Liver (tissue), 8 donors: ENCODE measurements at regions not wholly inside any gene's neighbourhood (a gene's known extent, or its start where the extent isn't known, plus 50 kb on each side); places are given as distances from the start of the nearest gene placed in this dataset.

ENCODE experiments used
- DNase-seq: peaks from one replicate; pipeline ENCODE4 v3.0.0-alpha.2; 2017; ENCODE audit warnings: low spot score
- H3K27ac ChIP-seq, 2 donors: one replicate each; pipeline ENCODE4 v1.7.0; 2013; ENCODE audit warnings: inconsistent platforms in 2 of 2, low read length in 2 of 2, control low read depth in 1 of 2, low read depth in 1 of 2, mild to moderate bottlenecking in 1 of 2
- H3K27me3 ChIP-seq, 4 donors: one replicate each; pipeline versions ENCODE4 v1.6.1 to v1.7.0; 2013; ENCODE audit warnings: low read length in 3 of 4, inconsistent platforms in 1 of 4, mild to moderate bottlenecking in 1 of 4, moderate library complexity in 1 of 4; ENCODE audit not compliant: control insufficient read depth in 4 of 4, insufficient read depth in 4 of 4
- H3K36me3 ChIP-seq, 4 donors: one replicate each; pipeline versions ENCODE4 v1.6.1 to v1.7.0; 2013; ENCODE audit warnings: low read length in 3 of 4, mild to moderate bottlenecking in 3 of 4, low read depth in 1 of 4, moderate library complexity in 1 of 4; ENCODE audit not compliant: control insufficient read depth in 4 of 4, insufficient read depth in 3 of 4
- H3K4me1 ChIP-seq, 4 donors: one replicate each; pipeline versions ENCODE4 v1.6.1 to v1.7.0; 2013; ENCODE audit warnings: low read length in 3 of 4, mild to moderate bottlenecking in 3 of 4, moderate library complexity in 1 of 4; ENCODE audit not compliant: control insufficient read depth in 4 of 4, insufficient read depth in 4 of 4
- H3K4me3 ChIP-seq, 3 donors: one replicate each; pipeline versions ENCODE4 v1.6.1 to v1.7.0; 2013; ENCODE audit warnings: low read length in 3 of 3, control low read depth in 1 of 3, low read depth in 1 of 3, mild to moderate bottlenecking in 1 of 3
- H3K9ac ChIP-seq, 2 donors: one replicate each; pipeline ENCODE4 v1.7.0; 2013; ENCODE audit warnings: low read length in 2 of 2, mild to moderate bottlenecking in 2 of 2, moderate library complexity in 2 of 2, control low read depth in 1 of 2, low read depth in 1 of 2
- H3K9me3 ChIP-seq, 4 donors: one replicate each; pipeline versions ENCODE4 v1.6.1 to v1.7.0; 2013; ENCODE audit warnings: low read length in 3 of 4; ENCODE audit not compliant: control insufficient read depth in 4 of 4
- ATF3 ChIP-seq: IDR thresholded peaks from 2 replicates; pipeline ENCODE4 v1.6.1; 2016; ENCODE audit warnings: antibody characterized with exemption
- CTCF ChIP-seq: fragments of 150-350 bp; IDR thresholded peaks from 2 replicates; pipeline ENCODE4 v1.5.1; 2017; ENCODE audit warnings: improper control_type of control experiment, low read depth, low read length; ENCODE audit not compliant: missing input control
- EGR1 ChIP-seq, 2 donors: IDR thresholded peaks; 2 replicates each; pipeline ENCODE4 v1.6.1; 2016 to 2018; ENCODE audit warnings: antibody characterized with exemption in 2 of 2, low read depth in 2 of 2
- FOXA1 ChIP-seq: IDR thresholded peaks from 2 replicates; pipeline ENCODE4 v1.6.1; 2016; ENCODE audit warnings: antibody characterized with exemption
- GABPA ChIP-seq, 2 donors: IDR thresholded peaks in 1 of 2; conservative IDR thresholded peaks in 1 of 2; 2 replicates each; pipeline ENCODE4 v1.6.1; 2016; ENCODE audit warnings: antibody characterized with exemption in 2 of 2, mild to moderate bottlenecking in 1 of 2, moderate library complexity in 1 of 2
- HNF4A ChIP-seq, 2 donors: conservative IDR thresholded peaks; 2 replicates each; pipeline ENCODE4 v1.6.1; 2016; ENCODE audit warnings: antibody characterized with exemption in 2 of 2, mild to moderate bottlenecking in 2 of 2
- HNF4G ChIP-seq: IDR thresholded peaks from 2 replicates; pipeline ENCODE4 v1.6.1; 2016; ENCODE audit warnings: antibody characterized with exemption
- JUND ChIP-seq, 2 donors: IDR thresholded peaks; 2 replicates each; pipeline ENCODE4 v1.6.1; 2016; ENCODE audit warnings: antibody characterized with exemption in 2 of 2
- MAX ChIP-seq: IDR thresholded peaks from 2 replicates; pipeline ENCODE4 v1.6.1; 2016; ENCODE audit warnings: antibody characterized with exemption
- NR2F2 ChIP-seq: IDR thresholded peaks from 2 replicates; pipeline ENCODE4 v1.6.1; 2016; ENCODE audit warnings: antibody characterized with exemption
- RAD21 ChIP-seq, 2 donors: IDR thresholded peaks; 2 replicates each; pipeline ENCODE4 v1.6.1; 2016; ENCODE audit warnings: antibody characterized with exemption in 2 of 2, mild to moderate bottlenecking in 2 of 2
- REST ChIP-seq: IDR thresholded peaks from 2 replicates; pipeline ENCODE4 v1.6.1; 2016; ENCODE audit warnings: antibody characterized with exemption, mild to moderate bottlenecking
- SP1 ChIP-seq: IDR thresholded peaks from 2 replicates; pipeline ENCODE4 v1.6.1; 2018; ENCODE audit warnings: antibody characterized with exemption, mild to moderate bottlenecking
- TAF1 ChIP-seq: conservative IDR thresholded peaks from 2 replicates; pipeline ENCODE4 v1.6.1; 2016; ENCODE audit warnings: antibody characterized with exemption, mild to moderate bottlenecking
- YY1 ChIP-seq: IDR thresholded peaks from 2 replicates; pipeline ENCODE4 v1.6.1; 2016; ENCODE audit warnings: antibody characterized with exemption, mild to moderate bottlenecking
- ZBTB33 ChIP-seq: IDR thresholded peaks from 2 replicates; pipeline ENCODE4 v1.6.1; 2016; ENCODE audit warnings: antibody characterized with exemption
- WGBS: extraction: QIAGEN DNeasy Blood & Tissue Kit; methylation state at CpG from one replicate; pipeline ENCODE4 v1.1.7; 2013; 5-methylcytosine and 5-hydroxymethylcytosine counted together
- donor health status: healthy.
- donor health status: healthy.
- donor health status: healthy.
- donor health status: healthy.
- donor health status: healthy.

GRCh38 chrY:20444170-20444569, 131.4 kb upstream of the EIF1AY start:
- Histone ChIP-seq H3K27me3 (no peaks in the 10 kb centered on the region), H3K9ac (no peak overlapping the region), H3K9me3 (no peaks in the 10 kb centered on the region), H3K4me3 (no peak overlapping the region), H3K36me3 (no peaks in the 10 kb centered on the region), H3K27ac (no peak overlapping the region), H3K4me1 (no peaks in the 10 kb centered on the region)
- no peak for DNase-seq
- WGBS = 85% methylated on average over 3 of the region's 3 CpGs
- TF ChIP-seq ATF3 = no peak
- no peak for TF ChIP-seq TAF1
- TF ChIP-seq REST = no peak
- TF ChIP-seq HNF4G = no peak

- DNase-seq = no peak
- H3K4me1 ChIP-seq = no peaks in the 10 kb centered on the region
- H3K27me3 ChIP-seq = no peaks in the 10 kb centered on the region
- no peaks in the 10 kb centered on the region for H3K9me3 ChIP-seq
- 81% methylated on average over 2 of the region's 2 CpGs for WGBS
- TF ChIP-seq SP1 (no peak), CTCF (no peak), JUND (IDR thresholded peaks at IDR 0.05) (no peak), MAX (no peak), YY1 (no peak)
- no peak overlapping the region for H3K9ac ChIP-seq
- H3K36me3 ChIP-seq = no peaks in the 10 kb centered on the region
- H3K4me3 ChIP-seq = no peak overlapping the region
- H3K27ac ChIP-seq = no peak overlapping the region
Measured at GRCh38 chrY:20447601-20448000, 128.0 kb upstream of the EIF1AY start.

- no peak for DNase-seq
- H3K4me1 ChIP-seq = no peaks in the 10 kb centered on the region
- H3K9me3 ChIP-seq = no peaks in the 10 kb centered on the region
- no peak overlapping the region for H3K9ac ChIP-seq
- no peak overlapping the region for H3K4me3 ChIP-seq
- H3K27ac ChIP-seq = no peak overlapping the region
- 96% methylated on average over 7 of the region's 7 CpGs for WGBS
- no peaks in the 10 kb centered on the region for H3K27me3 ChIP-seq
- H3K36me3 ChIP-seq = no peaks in the 10 kb centered on the region
- TF ChIP-seq RAD21 (IDR thresholded peaks at IDR 0.05) = no peak
- TF ChIP-seq HNF4A (conservative IDR thresholded peaks at IDR 0.05) = no peak
- TF ChIP-seq EGR1 (IDR thresholded peaks at IDR 0.05; ENCODE audit: low read depth in 2 of 2) = no peak
- TF ChIP-seq NR2F2 = no peak
- no peak for TF ChIP-seq TAF1
- no peak for TF ChIP-seq HNF4G
- no peak for TF ChIP-seq JUND (IDR thresholded peaks at IDR 0.05)
- TF ChIP-seq FOXA1 = no peak
- no peak for TF ChIP-seq ZBTB33
- TF ChIP-seq GABPA (IDR thresholded peaks at IDR 0.05 in 1 of 2, conservative IDR thresholded peaks at IDR 0.05 in 1 of 2) = no peak
- TF ChIP-seq SP1 = no peak
Measured at GRCh38 chrY:20449277-20449676, 126.3 kb upstream of the EIF1AY start.
